OCI-LY7 (cell line): ENCODE measurements at regions not wholly inside any gene's neighbourhood (a gene's known extent, or its start where the extent isn't known, plus 50 kb on each side); places are given as distances from the start of the nearest gene placed in this dataset.

ENCODE experiments used
- CTCF ChIP-seq: fragments of 200-600 bp; sonication (generic); conservative IDR thresholded peaks from 2 replicates; pipeline ENCODE4 v1.5.1; 2014; ENCODE audit warnings: mild to moderate bottlenecking, antibody characterized with exemption, low read length, moderate library complexity, mixed read lengths
- EZH2phosphoT487 ChIP-seq: fragments of 200-600 bp; sonication (generic); IDR thresholded peaks from 2 replicates; pipeline ENCODE4 v1.6.1; 2018; ENCODE audit warnings: low read depth, borderline replicate concordance, mild to moderate bottlenecking, mixed run types, antibody characterized with exemption, low read length, moderate library complexity, mixed read lengths

GRCh38 chr14:96953087-96953874 lies 156.1 kb downstream of the VRK1 start:
- no peak for TF ChIP-seq CTCF
- no peak for TF ChIP-seq EZH2phosphoT487
